ENCODE measurements at regions not wholly inside any gene's neighbourhood (a gene's known extent, or its start where the extent isn't known, plus 50 kb on each side); places are given as distances from the start of the nearest gene placed in this dataset.

DNA sequence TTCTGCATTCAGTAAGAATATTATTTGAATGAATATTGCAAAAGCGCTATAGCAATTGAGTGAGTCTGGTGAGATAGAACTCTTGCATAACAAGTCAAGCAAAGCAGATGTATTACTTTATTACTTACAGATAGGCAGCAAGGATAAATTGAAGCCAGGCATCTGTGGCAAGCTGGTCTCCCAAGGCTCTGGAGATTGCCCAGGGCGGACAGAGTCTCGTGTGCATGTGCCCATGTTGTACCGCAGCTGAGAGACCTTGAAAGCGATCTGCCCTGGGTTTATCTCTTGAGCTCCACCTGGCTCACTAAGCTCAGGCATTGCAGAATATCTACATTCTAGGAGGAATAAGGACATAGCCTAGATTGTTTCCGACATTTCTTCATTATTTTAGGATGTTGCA, 591.6 kb downstream of the ISL1 start:
- no peak overlapping the region for H2AK9ac ChIP-seq (replicated peaks; ENCODE audit: low read depth, low read length, poor library complexity)
- no peak overlapping the region for H4K91ac ChIP-seq (ENCODE audit: insufficient read depth, low read depth, low read length)
- no peaks in the 10 kb centered on the region for H3K27me3 ChIP-seq (ENCODE audit: control insufficient read depth, insufficient read depth, low read length)
- no peak overlapping the region for H3K9ac ChIP-seq (ENCODE audit: low read depth, low read length)
- no peak overlapping the region for H2BK20ac ChIP-seq (ENCODE audit: low read depth, low read length)
- no peaks in the 10 kb centered on the region for H3K4me1 ChIP-seq (ENCODE audit: control insufficient read depth, insufficient read depth, low read length)
- ChIA-PET POLR2A (ENCODE audit: unreplicated experiment) (no interaction called here), CTCF (no interaction called here)
- DNase-seq = no peak
- no TSS peak for BruUV-seq (replicated peaks)
- no peak overlapping the region for H2BK5ac ChIP-seq (ENCODE audit: low read depth, low read length, poor library complexity, severe bottlenecking)
- H3K23ac ChIP-seq (ENCODE audit: low read depth, low read length) = no peak overlapping the region
- no peak overlapping the region for H3K18ac ChIP-seq (ENCODE audit: low read depth, low read length)
- no CpG with 5 or more reads among the region's 6 CpGs for WGBS, 2 experiments (ENCODE audit: extremely low coverage in 2 of 2, insufficient read length in 1 of 2)
- no peak overlapping the region for H3K27ac ChIP-seq (ENCODE audit: insufficient read depth, low read length)
- no peaks in the 10 kb centered on the region for H3K9me1 ChIP-seq (ENCODE audit: insufficient read depth, low read length)
- no peak overlapping the region for H2AFZ ChIP-seq (replicated peaks; ENCODE audit: low read length, poor library complexity)
- H2BK120ac ChIP-seq (ENCODE audit: low read depth, low read length) = no peak overlapping the region
- H3K9me3 ChIP-seq (ENCODE audit: control insufficient read depth, insufficient read depth, low read length) = no peaks in the 10 kb centered on the region
- H3K79me1 ChIP-seq (ENCODE audit: low read depth in 1 of 2, low read length in 2 of 2) = no peaks in the 10 kb centered on the region
- H3K56ac ChIP-seq (ENCODE audit: extremely low read depth, insufficient read depth, low read length) = no peak overlapping the region
- no peak overlapping the region for H4K8ac ChIP-seq (ENCODE audit: low read depth in 2 of 2, low read length in 2 of 2)
- H4K20me1 ChIP-seq (ENCODE audit: insufficient read depth, low read length) = no peaks in the 10 kb centered on the region
- H3K36me3 ChIP-seq (ENCODE audit: control insufficient read depth, insufficient read depth, low read length) = no peaks in the 10 kb centered on the region
- TF ChIP-seq SMC3 (IDR thresholded peaks at IDR 0.05; ENCODE audit: low read depth, low read length) (no peak), MAFK (IDR thresholded peaks at IDR 0.05; ENCODE audit: low read depth, low read length) (no peak), NFE2L2 (IDR thresholded peaks at IDR 0.05; ENCODE audit: low read depth, low read length) (no peak), CEBPB (IDR thresholded peaks at IDR 0.05; ENCODE audit: low read depth, low read length) (no peak), RCOR1 (IDR thresholded peaks at IDR 0.05; ENCODE audit: insufficient replicate concordance, low read length) (no peak), RAD21 (IDR thresholded peaks at IDR 0.05; ENCODE audit: low read length) (no peak), MAZ (IDR thresholded peaks at IDR 0.05; ENCODE audit: borderline replicate concordance, low read depth, low read length) (no peak), RFX5 (IDR thresholded peaks at IDR 0.05; ENCODE audit: low read depth, low read length) (no peak), POLR2A (IDR thresholded peaks at IDR 0.05; ENCODE audit: low read depth, low read length) (no peak), CHD1 (IDR thresholded peaks at IDR 0.05; ENCODE audit: low read depth, low read length) (no peak), FOS (IDR thresholded peaks at IDR 0.05; ENCODE audit: low read depth, low read length) (no peak)
- TF ChIP-seq, protein P1, sequence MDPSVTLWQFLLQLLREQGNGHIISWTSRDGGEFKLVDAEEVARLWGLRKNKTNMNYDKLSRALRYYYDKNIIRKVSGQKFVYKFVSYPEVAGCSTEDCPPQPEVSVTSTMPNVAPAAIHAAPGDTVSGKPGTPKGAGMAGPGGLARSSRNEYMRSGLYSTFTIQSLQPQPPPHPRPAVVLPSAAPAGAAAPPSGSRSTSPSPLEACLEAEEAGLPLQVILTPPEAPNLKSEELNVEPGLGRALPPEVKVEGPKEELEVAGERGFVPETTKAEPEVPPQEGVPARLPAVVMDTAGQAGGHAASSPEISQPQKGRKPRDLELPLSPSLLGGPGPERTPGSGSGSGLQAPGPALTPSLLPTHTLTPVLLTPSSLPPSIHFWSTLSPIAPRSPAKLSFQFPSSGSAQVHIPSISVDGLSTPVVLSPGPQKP (IDR thresholded peaks at IDR 0.05; ENCODE audit: borderline replicate concordance, low read depth, low read length) = no peak
- TF ChIP-seq, protein P2, sequence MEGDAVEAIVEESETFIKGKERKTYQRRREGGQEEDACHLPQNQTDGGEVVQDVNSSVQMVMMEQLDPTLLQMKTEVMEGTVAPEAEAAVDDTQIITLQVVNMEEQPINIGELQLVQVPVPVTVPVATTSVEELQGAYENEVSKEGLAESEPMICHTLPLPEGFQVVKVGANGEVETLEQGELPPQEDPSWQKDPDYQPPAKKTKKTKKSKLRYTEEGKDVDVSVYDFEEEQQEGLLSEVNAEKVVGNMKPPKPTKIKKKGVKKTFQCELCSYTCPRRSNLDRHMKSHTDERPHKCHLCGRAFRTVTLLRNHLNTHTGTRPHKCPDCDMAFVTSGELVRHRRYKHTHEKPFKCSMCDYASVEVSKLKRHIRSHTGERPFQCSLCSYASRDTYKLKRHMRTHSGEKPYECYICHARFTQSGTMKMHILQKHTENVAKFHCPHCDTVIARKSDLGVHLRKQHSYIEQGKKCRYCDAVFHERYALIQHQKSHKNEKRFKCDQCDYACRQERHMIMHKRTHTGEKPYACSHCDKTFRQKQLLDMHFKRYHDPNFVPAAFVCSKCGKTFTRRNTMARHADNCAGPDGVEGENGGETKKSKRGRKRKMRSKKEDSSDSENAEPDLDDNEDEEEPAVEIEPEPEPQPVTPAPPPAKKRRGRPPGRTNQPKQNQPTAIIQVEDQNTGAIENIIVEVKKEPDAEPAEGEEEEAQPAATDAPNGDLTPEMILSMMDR (conservative IDR thresholded peaks at IDR 0.05; ENCODE audit: low read depth, low read length) = no peak
- TF ChIP-seq, protein P3, sequence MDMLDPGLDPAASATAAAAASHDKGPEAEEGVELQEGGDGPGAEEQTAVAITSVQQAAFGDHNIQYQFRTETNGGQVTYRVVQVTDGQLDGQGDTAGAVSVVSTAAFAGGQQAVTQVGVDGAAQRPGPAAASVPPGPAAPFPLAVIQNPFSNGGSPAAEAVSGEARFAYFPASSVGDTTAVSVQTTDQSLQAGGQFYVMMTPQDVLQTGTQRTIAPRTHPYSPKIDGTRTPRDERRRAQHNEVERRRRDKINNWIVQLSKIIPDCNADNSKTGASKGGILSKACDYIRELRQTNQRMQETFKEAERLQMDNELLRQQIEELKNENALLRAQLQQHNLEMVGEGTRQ (IDR thresholded peaks at IDR 0.05; ENCODE audit: low read depth, low read length) = no peak
- intact Hi-C loops (cut with micrococcal nuclease) = no loop called here
- in situ Hi-C loops (cut with MboI; ENCODE audit: low sequenced_read_pairs) = no loop called here
- no peak for ATAC-seq (ENCODE audit: low read depth)
- no peak overlapping the region for H3K14ac ChIP-seq (replicated peaks; ENCODE audit: low read depth, low read length)
- no peak overlapping the region for H3K4me3 ChIP-seq (ENCODE audit: insufficient read depth, low read depth, low read length)
- no peak overlapping the region for H3K4me2 ChIP-seq (ENCODE audit: low read depth, low read length)
- H2AK5ac ChIP-seq (ENCODE audit: low read depth, low read length) = no peak overlapping the region
- dilution Hi-C loops (cut with HindIII; ENCODE audit: low sequenced_read_pairs, unreplicated experiment) = no loop called here
- no peak overlapping the region for H4K5ac ChIP-seq (ENCODE audit: low read depth, low read length)
- no peak overlapping the region for H3K4ac ChIP-seq (ENCODE audit: low read depth, low read length)
- H2BK15ac ChIP-seq (ENCODE audit: low read depth, low read length) = no peak overlapping the region

Measured in IMR-90 (cell line).